H9 (cell line): ENCODE measurements at regions not wholly inside any gene's neighbourhood (a gene's known extent, or its start where the extent isn't known, plus 50 kb on each side); places are given as distances from the start of the nearest gene placed in this dataset.

ENCODE experiments used
- DNase-seq: peaks from one replicate; pipeline ENCODE4 v3.0.0-alpha.2; 2017
- H2AFZ ChIP-seq: one replicate; pipeline ENCODE4 v1.6.1; 2013; ENCODE audit warnings: mild to moderate bottlenecking, low read length, control low read depth, moderate library complexity
- H2AK5ac ChIP-seq: 2 replicates; pipeline ENCODE4 v1.6.1; 2013; ENCODE audit warnings: low read length, control low read depth, mixed read lengths; ENCODE audit not compliant: insufficient read length
- H2BK120ac ChIP-seq: one replicate; pipeline ENCODE4 v1.6.1; 2013; ENCODE audit warnings: low read depth, mild to moderate bottlenecking, low read length, control low read depth, inconsistent platforms; ENCODE audit not compliant: poor library complexity, severe bottlenecking
- H2BK12ac ChIP-seq: 2 replicates; pipeline ENCODE4 v1.6.1; 2013; ENCODE audit warnings: low read length, control low read depth, mixed read lengths, low read depth; ENCODE audit not compliant: insufficient read length
- H2BK15ac ChIP-seq: 2 replicates; pipeline ENCODE4 v1.6.1; 2013; ENCODE audit warnings: low read depth, low read length, control low read depth
- H2BK20ac ChIP-seq: one replicate; pipeline ENCODE4 v1.6.1; 2013; ENCODE audit warnings: low read depth, mild to moderate bottlenecking, low read length, control low read depth, inconsistent platforms; ENCODE audit not compliant: poor library complexity, severe bottlenecking
- H2BK5ac ChIP-seq: 2 replicates; pipeline ENCODE4 v1.6.1; 2013; ENCODE audit warnings: low read length, control low read depth, mixed read lengths; ENCODE audit not compliant: insufficient read length
- H3K14ac ChIP-seq: 2 replicates; pipeline ENCODE4 v1.6.1; 2013; ENCODE audit warnings: low read length, control low read depth; ENCODE audit not compliant: insufficient read depth
- H3K18ac ChIP-seq: 2 replicates; pipeline ENCODE4 v1.6.1; 2013; ENCODE audit warnings: low read depth, mild to moderate bottlenecking, mixed read lengths, low read length, control low read depth; ENCODE audit not compliant: insufficient read length
- H3K23ac ChIP-seq: 2 replicates; pipeline ENCODE4 v1.6.1; 2013; ENCODE audit warnings: low read length, control low read depth, mixed read lengths, low read depth; ENCODE audit not compliant: insufficient read length
- H3K23me2 ChIP-seq: 2 replicates; pipeline ENCODE4 v1.6.1; 2013; ENCODE audit warnings: low read depth, mild to moderate bottlenecking, mixed read lengths, low read length, control low read depth; ENCODE audit not compliant: insufficient read length, poor library complexity, severe bottlenecking
- H3K27ac ChIP-seq: 2 replicates; pipeline ENCODE4 v1.5.1; 2013; ENCODE audit warnings: low read length, control low read depth, mixed read lengths, low read depth; ENCODE audit not compliant: insufficient read length
- H3K27me3 ChIP-seq: 2 replicates; pipeline ENCODE4 v1.6.1; 2013; ENCODE audit warnings: low read length, control low read depth, inconsistent platforms; ENCODE audit not compliant: insufficient read depth
- H3K4ac ChIP-seq: 2 replicates; pipeline ENCODE4 v1.6.1; 2013; ENCODE audit warnings: low read depth, mild to moderate bottlenecking, control low read depth, inconsistent platforms, low read length, moderate library complexity
- H3K4me1 ChIP-seq: 2 replicates; pipeline ENCODE4 v1.6.1; 2013; ENCODE audit warnings: low read length, control low read depth, inconsistent platforms; ENCODE audit not compliant: insufficient read depth
- H3K4me2 ChIP-seq: 2 replicates; pipeline ENCODE4 v1.6.1; 2013; ENCODE audit warnings: low read length, control low read depth, mixed read lengths; ENCODE audit not compliant: insufficient read length, insufficient read depth
- H3K56ac ChIP-seq: 2 replicates; pipeline ENCODE4 v1.6.1; 2013; ENCODE audit warnings: low read depth, mild to moderate bottlenecking, mixed read lengths, low read length, control low read depth; ENCODE audit not compliant: insufficient read length
- H3K79me1 ChIP-seq: 2 replicates; pipeline ENCODE4 v1.6.1; 2013; ENCODE audit warnings: low read depth, mild to moderate bottlenecking, moderate library complexity, low read length, control low read depth, inconsistent platforms; ENCODE audit not compliant: insufficient read depth, poor library complexity, severe bottlenecking
- H3K79me2 ChIP-seq: 2 replicates; pipeline ENCODE4 v1.6.1; 2013; ENCODE audit warnings: low read length, control low read depth, inconsistent platforms; ENCODE audit not compliant: insufficient read depth
- H3K9ac ChIP-seq: 2 replicates; pipeline ENCODE4 v1.6.1; 2013; ENCODE audit warnings: low read length, control low read depth, mixed read lengths; ENCODE audit not compliant: insufficient read length; ENCODE audit errors: extremely low read depth
- H3K9me3 ChIP-seq: one replicate; pipeline ENCODE4 v1.6.1; 2013; ENCODE audit warnings: low read depth, low read length, inconsistent platforms; ENCODE audit not compliant: control insufficient read depth
- H3T11ph ChIP-seq: one replicate; pipeline ENCODE4 v1.6.1; 2013; ENCODE audit warnings: mild to moderate bottlenecking, low read length, control low read depth, inconsistent platforms
- H4K20me1 ChIP-seq: one replicate; pipeline ENCODE4 v1.6.1; 2013; ENCODE audit not compliant: control insufficient read depth, insufficient read length, insufficient read depth
- H4K5ac ChIP-seq: 2 replicates; pipeline ENCODE4 v1.6.1; 2013; ENCODE audit warnings: low read depth, mild to moderate bottlenecking, mixed read lengths, low read length, control low read depth; ENCODE audit not compliant: insufficient read length
- H4K8ac ChIP-seq: replicated peaks from 2 replicates; pipeline ENCODE4 v1.6.1; 2013; ENCODE audit warnings: low read length, control low read depth, mixed read lengths, low read depth; ENCODE audit not compliant: insufficient read length
- H4K91ac ChIP-seq: 2 replicates; pipeline ENCODE4 v1.6.1; 2013; ENCODE audit warnings: low read depth, mild to moderate bottlenecking, moderate library complexity, mixed read lengths, low read length, control low read depth; ENCODE audit not compliant: insufficient read length
- H3K27ac Mint-ChIP-seq, 3 experiments: 2 replicates in 2 of 3; 3 replicates in 1 of 3; pipeline ENCODE4 v1.8.0; 2020 to 2021; ENCODE audit warnings: mixed read lengths in 3 of 3, mild to moderate bottlenecking in 1 of 3, moderate library complexity in 1 of 3
- H3K27me3 Mint-ChIP-seq: 2 replicates; pipeline ENCODE4 v1.8.0; 2021; ENCODE audit warnings: low read depth, mild to moderate bottlenecking, moderate library complexity, mixed read lengths
- H3K36me3 Mint-ChIP-seq, 3 experiments: 2 replicates in 2 of 3; 3 replicates in 1 of 3; pipeline ENCODE4 v1.8.0; 2020 to 2021; ENCODE audit warnings: low read depth in 3 of 3, mixed read lengths in 3 of 3; ENCODE audit not compliant: insufficient read depth in 1 of 3
- H3K4me1 Mint-ChIP-seq, 2 experiments: 2 replicates each; pipeline ENCODE4 v1.8.0; 2020; ENCODE audit warnings: mixed read lengths in 2 of 2
- H3K4me3 Mint-ChIP-seq, 2 experiments: 2 replicates in 1 of 2; 3 replicates in 1 of 2; pipeline ENCODE4 v1.8.0; 2020 to 2021; ENCODE audit warnings: mild to moderate bottlenecking in 2 of 2, mixed read lengths in 2 of 2, moderate library complexity in 1 of 2
- H3K9me3 Mint-ChIP-seq, 2 experiments: 2 replicates in 1 of 2; 3 replicates in 1 of 2; pipeline ENCODE4 v1.8.0; 2020; ENCODE audit warnings: mild to moderate bottlenecking in 2 of 2, mixed read lengths in 2 of 2, moderate library complexity in 1 of 2
- CTCF ChIP-seq: fragments of 200-600 bp; sonication (generic); conservative IDR thresholded peaks from 3 replicates; pipeline ENCODE4 v1.8.0; 2021; ENCODE audit warnings: antibody characterized with exemption, mild to moderate bottlenecking

GRCh38 chr7:98536803-98537202 lies 80.3 kb upstream of the NPTX2 start:
- Mint-ChIP-seq H3K4me1 (no peaks in the 10 kb centered on the region), H3K9me3 (peaks cover 0 to 5% of the 10 kb centered on the region in 2 experiments; a peak in 3 of 5 replicates), H3K36me3 (no peaks in the 10 kb centered on the region), H3K27me3 (peaks cover 13% of the 10 kb centered on the region), H3K4me3 (no peak overlapping the region), H3K27ac (no peak overlapping the region)
- Histone ChIP-seq H3K27me3 (no peaks in the 10 kb centered on the region), H2AFZ (no peak overlapping the region), H3K23ac (no peak overlapping the region), H2BK20ac (no peak overlapping the region), H4K8ac (no peak overlapping the region), H3T11ph (no peak overlapping the region), H2BK5ac (no peak overlapping the region), H2AK5ac (no peak overlapping the region), H3K79me1 (no peaks in the 10 kb centered on the region), H2BK12ac (no peak overlapping the region), H2BK120ac (no peak overlapping the region), H3K4me2 (no peak overlapping the region), H3K9ac (no peak overlapping the region), H4K5ac (no peak overlapping the region), H3K9me3 (no peaks in the 10 kb centered on the region), H3K56ac (no peak overlapping the region), H4K20me1 (no peaks in the 10 kb centered on the region), H3K23me2 (no peaks in the 10 kb centered on the region), H3K4ac (no peak overlapping the region), H2BK15ac (no peak overlapping the region), H3K79me2 (no peaks in the 10 kb centered on the region), H4K91ac (no peak overlapping the region), H3K18ac (no peak overlapping the region), H3K14ac (no peak overlapping the region), H3K27ac (no peak overlapping the region), H3K4me1 (no peaks in the 10 kb centered on the region)
- no peak for DNase-seq
- no peak for TF ChIP-seq CTCF
